ENCODE measurements at regions not wholly inside any gene's neighbourhood (a gene's known extent, or its start where the extent isn't known, plus 50 kb on each side); places are given as distances from the start of the nearest gene placed in this dataset.

- no peak for TF ChIP-seq CTCF (IDR thresholded peaks at IDR 0.05)
- TF ChIP-seq POLR2A (IDR thresholded peaks at IDR 0.05): no peak
These were observed 559.7 kb downstream of the TLR4 start for GRCh38 chr9:118263949-118264348.
